K562 (cell line): ENCODE measurements at regions not wholly inside any gene's neighbourhood (a gene's known extent, or its start where the extent isn't known, plus 50 kb on each side); places are given as distances from the start of the nearest gene placed in this dataset.

Experiments
- ATAC-seq: fragments of 200-7000 bp; cut with Tn5 transposase; 3 replicates; pipeline ENCODE4 v1.9.1; 2020; ENCODE audit warnings: moderate library complexity
- BruUV-seq: library from RNA; stranded (reverse); fragments of 400-500 nt; replicated peaks from 2 replicates; lab custom pipeline; 2021; lab: Mats Ljungman, UMichigan
- CTCF ChIA-PET: fragments of 300-600 bp; formaldehyde crosslinking; extraction: SDS; loops from one replicate; lab custom pipeline; 2021; ENCODE audit warnings: low intra/inter-chr PET ratio; lab: Yijun Ruan, JAX
- POLR2A ChIA-PET: fragments of 300-600, 350-650 bp; sonication (Branson Sonifier 250); formaldehyde crosslinking; extraction: SDS; loops from one replicate; lab custom pipeline; 2021; ENCODE audit warnings: antibody characterized with exemption, inconsistent platforms; lab: Yijun Ruan, JAX
- DNase-seq, 4 experiments: peaks; one replicate each; pipeline versions ENCODE4 v3.0.0 to v3.0.0-alpha.2; 2011 to 2018; ENCODE audit warnings: low spot score in 3 of 4, mixed read lengths in 3 of 4; ENCODE audit errors: extremely low read depth in 1 of 4
- FAIRE-seq: peaks from 2 replicates; lab custom pipeline; 2011; peaks lifted over from hg19 to GRCh38; lab: Jason Lieb, UNC
- H2AFZ ChIP-seq: 2 replicates; pipeline ENCODE4 v1.6.0; 2011; ENCODE audit warnings: low read depth, low read length, control low read depth, inconsistent platforms
- H3K27ac ChIP-seq: fragments of 200-600 bp; 3 replicates; pipeline ENCODE4 v1.8.0; 2011; ENCODE audit warnings: low read depth, mild to moderate bottlenecking, control low read depth, inconsistent platforms, low read length, moderate library complexity, mixed read lengths; ENCODE audit errors: extremely low read depth
- H3K27me3 ChIP-seq, 2 experiments: fragments of 300-600 bp in 1 of 2; 2 replicates in 1 of 2; 3 replicates in 1 of 2; pipeline versions ENCODE4 v1.6.0 to v1.8.0; 2011; ENCODE audit warnings: inconsistent platforms in 2 of 2, low read length in 2 of 2, mild to moderate bottlenecking in 1 of 2, mixed read lengths in 1 of 2, moderate library complexity in 1 of 2; ENCODE audit not compliant: control insufficient read depth in 2 of 2, insufficient read depth in 2 of 2
- H3K36me3 ChIP-seq: fragments of 300-600 bp; 3 replicates; pipeline ENCODE4 v1.8.0; 2011; ENCODE audit warnings: mild to moderate bottlenecking, low read length, inconsistent platforms; ENCODE audit not compliant: control insufficient read depth, insufficient read depth
- H3K4me1 ChIP-seq, 2 experiments: fragments of 200-600 bp in 1 of 2; replicated peaks in 1 of 2; 2 replicates in 1 of 2; 3 replicates in 1 of 2; pipeline versions ENCODE4 v1.5.1 to v1.8.0; 2011; ENCODE audit warnings: inconsistent platforms in 2 of 2, low read length in 2 of 2, mild to moderate bottlenecking in 1 of 2, mixed read lengths in 1 of 2, moderate library complexity in 1 of 2; ENCODE audit not compliant: control insufficient read depth in 2 of 2, insufficient read depth in 2 of 2
- H3K4me2 ChIP-seq: 2 replicates; pipeline ENCODE4 v1.6.1; 2011; ENCODE audit warnings: low read length, control low read depth, inconsistent platforms, mixed read lengths; ENCODE audit not compliant: insufficient read depth
- H3K4me3 ChIP-seq: fragments of 200-600 bp; sonication (generic), shearing (Covaris generic); 2 replicates; pipeline ENCODE4 v1.5.1; 2016; ENCODE audit warnings: control low read depth, inconsistent platforms
- H3K79me2 ChIP-seq: fragments of 200-600 bp; 3 replicates; pipeline ENCODE4 v1.8.0; 2011; ENCODE audit warnings: low read length, inconsistent platforms; ENCODE audit not compliant: control insufficient read depth, insufficient read depth
- H3K9ac ChIP-seq, 2 experiments: 2 replicates each; pipeline versions ENCODE4 v1.6.0 to v1.6.1; 2011; ENCODE audit warnings: low read depth in 2 of 2, low read length in 2 of 2, control low read depth in 1 of 2, inconsistent platforms in 1 of 2, mild to moderate bottlenecking in 1 of 2, mixed read lengths in 1 of 2; ENCODE audit not compliant: insufficient read depth in 1 of 2
- H3K9me1 ChIP-seq: one replicate; pipeline ENCODE4 v1.6.0; 2011; ENCODE audit warnings: inconsistent platforms, mild to moderate bottlenecking, low read length, moderate library complexity; ENCODE audit not compliant: control insufficient read depth, insufficient read depth
- H3K9me3 ChIP-seq: replicated peaks from 2 replicates; pipeline ENCODE4 v1.5.1; 2011; ENCODE audit warnings: low read depth, low read length, inconsistent platforms; ENCODE audit not compliant: control insufficient read depth, insufficient read depth
- H4K20me1 ChIP-seq: replicated peaks from 2 replicates; pipeline ENCODE4 v1.6.1; 2011; ENCODE audit warnings: low read length, inconsistent platforms, mixed read lengths; ENCODE audit not compliant: control insufficient read depth, insufficient read depth
- DACH1 ChIP-seq: fragments of 450-650 bp; IDR thresholded peaks from 2 replicates; pipeline ENCODE4 v1.6.1; 2018; ENCODE audit not compliant: partially characterized antibody
- DMBX1 ChIP-seq: fragments of 250-450 bp; sonication (Bioruptor Pico); IDR thresholded peaks from 2 replicates; pipeline ENCODE4 v1.8.0; 2022; ENCODE audit warnings: inconsistent platforms, mild to moderate bottlenecking, moderate library complexity, borderline replicate concordance
- MXD1 ChIP-seq: fragments of 250-450 bp; sonication (Bioruptor Pico); IDR thresholded peaks from 2 replicates; pipeline ENCODE4 v1.8.0; 2021; ENCODE audit warnings: borderline replicate concordance, mild to moderate bottlenecking, moderate library complexity; ENCODE audit not compliant: poor library complexity, severe bottlenecking
- NR2C2 ChIP-seq, 2 experiments: fragments of 200-800 bp in 1 of 2; sonication (Bioruptor generic) in 1 of 2; sonication (generic) in 1 of 2; formaldehyde crosslinking in 1 of 2; IDR thresholded peaks; 2 replicates each; pipeline versions ENCODE4 v1.6.1 to v1.8.0; 2016 to 2022; ENCODE audit warnings: mild to moderate bottlenecking in 1 of 2, missing compliant biosample characterization in 1 of 2, missing genetic modification characterization in 1 of 2, missing genetic modification reagents in 1 of 2
- SPI1 ChIP-seq: IDR thresholded peaks from 2 replicates; pipeline ENCODE4 v1.6.1; 2011; ENCODE audit warnings: low read depth, low read length, control low read depth, borderline replicate concordance
- TAF1 ChIP-seq: IDR thresholded peaks from 2 replicates; pipeline ENCODE4 v1.6.1; 2011; ENCODE audit warnings: mild to moderate bottlenecking, low read length, moderate library complexity; ENCODE audit not compliant: insufficient read depth, control insufficient read depth, severe bottlenecking; ENCODE audit errors: extremely low read depth
- ZNF280B ChIP-seq: fragments of 250-450 bp; sonication (Bioruptor Pico); IDR thresholded peaks from 2 replicates; pipeline ENCODE4 v1.5.1; 2021; ENCODE audit warnings: mild to moderate bottlenecking
- ZNF778 ChIP-seq: fragments of 450-650 bp; formaldehyde crosslinking; IDR thresholded peaks from 2 replicates; pipeline ENCODE4 v1.4.0; 2020; ENCODE audit warnings: mild to moderate bottlenecking, moderate library complexity
- WGBS: fragments of 100-300 bp; shearing (Covaris generic); methylation state at CpG from one replicate; pipeline ENCODE4 v1.1.6; 2016; ENCODE audit warnings: low coverage, mixed read lengths; ENCODE audit not compliant: insufficient coverage; ENCODE audit errors: missing lambda C conversion rate; 5-methylcytosine and 5-hydroxymethylcytosine counted together
- in situ Hi-C: fragments of 300-500 bp; cut with MboI; formaldehyde crosslinking; loops from 4 replicates; pipeline ENCODE4 v1.15.0; 2018; ENCODE audit warnings: inconsistent platforms, mixed read lengths
- intact Hi-C: fragments of 100-400 bp; cut with micrococcal nuclease; formaldehyde crosslinking; loops from 2 replicates; pipeline ENCODE4 v1.14.2; 2022

GRCh38 chr7:47091141-47091540 is 490.8 kb downstream of the TNS3 start (continued):
- no peak for TF ChIP-seq ZNF280B (CRISPR knock-in tag)
- TF ChIP-seq SPI1: no peak
- TF ChIP-seq NR2C2 (CRISPR knock-in tag; IDR thresholded peaks at IDR 0.05): no peak
- no peak for TF ChIP-seq NR2C2 (tag; IDR thresholded peaks at IDR 0.05)

GRCh38 chr7:47089461-47089860 is 492.4 kb downstream of the TNS3 start:
- H3K36me3 ChIP-seq: no peaks in the 10 kb centered on the region
- H3K27ac ChIP-seq: no peak overlapping the region
- in situ Hi-C loops (loop anchor here (10.0 kb wide), 1 partner anchor 1165 kb away; the partner anchor contains the start of gene IGFBP3), intact Hi-C loops (loop anchor here (2.0 kb wide), 1 partner anchor 1167 kb away; no protein-coding TSS in a partner anchor)
- no peaks in the 10 kb centered on the region for H3K27me3 ChIP-seq
- no peaks in the 10 kb centered on the region for H3K9me1 ChIP-seq
- TF ChIP-seq ZNF778 (CRISPR knock-in tag): no peak
- TF ChIP-seq DACH1: no peak
- TF ChIP-seq TAF1: no peak
- no peak for TF ChIP-seq DMBX1
- no peak for TF ChIP-seq MXD1 (CRISPR knock-in tag)
- under 1% methylated on average over 6 of the region's 6 CpGs for WGBS
- ATAC-seq: no peak
- H3K9ac ChIP-seq: no peak overlapping the region
- POLR2A ChIA-PET: no interaction called here
- CTCF ChIA-PET: interaction anchor here (0.8 to 1.3 kb wide), 3 partner anchors 1172 to 1198 kb away, joined by 3 to 5 read pairs (median 5); no protein-coding TSS in a partner anchor
- no peaks in the 10 kb centered on the region for H3K79me2 ChIP-seq
- H3K9me3 ChIP-seq: no peaks in the 10 kb centered on the region
- no peak overlapping the region for H3K4me3 ChIP-seq
- no peak overlapping the region for H2AFZ ChIP-seq
- BruUV-seq: no TSS peak
- no peak for DNase-seq
- FAIRE-seq: no peak
- no peak overlapping the region for H3K4me2 ChIP-seq
- no peaks in the 10 kb centered on the region; the same call in 1 of the 2 replicates for H4K20me1 ChIP-seq
- H3K4me1 ChIP-seq: no peaks in the 10 kb centered on the region
